K562 (cell line): ENCODE measurements at regions not wholly inside any gene's neighbourhood (a gene's known extent, or its start where the extent isn't known, plus 50 kb on each side); places are given as distances from the start of the nearest gene placed in this dataset.

Source experiments
- ARID4B ChIP-seq: sonication (generic); formaldehyde crosslinking; IDR thresholded peaks from 2 replicates; pipeline ENCODE4 v1.8.0; 2022; ENCODE audit warnings: mild to moderate bottlenecking, missing genetic modification reagents
- BRCA1 ChIP-seq, 2 experiments: fragments of 450-650 bp in 1 of 2; sonication (generic) in 1 of 2; formaldehyde crosslinking in 1 of 2; IDR thresholded peaks; 2 replicates each; pipeline versions ENCODE4 v1.5.0 to v1.6.1; 2017 to 2020; ENCODE audit warnings: mild to moderate bottlenecking in 1 of 2, missing genetic modification reagents in 1 of 2
- FOXP4 ChIP-seq: sonication (generic); formaldehyde crosslinking; IDR thresholded peaks from 2 replicates; pipeline ENCODE4 v1.8.0; 2022; ENCODE audit warnings: mild to moderate bottlenecking, missing genetic modification reagents, borderline replicate concordance
- GATAD2B ChIP-seq: fragments of 450-650 bp; IDR thresholded peaks from 2 replicates; pipeline ENCODE4 v1.6.1; 2017; ENCODE audit warnings: mild to moderate bottlenecking, borderline replicate concordance
- HES1 ChIP-seq: fragments of 450-650 bp; IDR thresholded peaks from 2 replicates; pipeline ENCODE4 v1.6.1; 2016; ENCODE audit warnings: low read depth, mild to moderate bottlenecking, moderate library complexity
- IRF2 ChIP-seq: sonication (generic); formaldehyde crosslinking; IDR thresholded peaks from 2 replicates; pipeline ENCODE4 v1.8.1; 2022; ENCODE audit warnings: mild to moderate bottlenecking, missing genetic modification reagents
- KLF13 ChIP-seq: fragments of 450-650 bp; IDR thresholded peaks from 2 replicates; pipeline ENCODE4 v1.6.1; 2016; ENCODE audit warnings: missing genetic modification characterization, low read depth, mild to moderate bottlenecking, missing compliant biosample characterization, moderate library complexity, borderline replicate concordance
- KLF6 ChIP-seq: fragments of 250-450 bp; sonication (Bioruptor Pico); IDR thresholded peaks from 2 replicates; pipeline ENCODE4 v1.4.0; 2020; ENCODE audit warnings: mild to moderate bottlenecking, moderate library complexity, borderline replicate concordance
- POLR2AphosphoS5 ChIP-seq: IDR thresholded peaks from 2 replicates; pipeline ENCODE4 v1.6.1; 2011; ENCODE audit warnings: mild to moderate bottlenecking, low read depth, low read length, moderate library complexity; ENCODE audit not compliant: control insufficient read depth, insufficient read depth
- RFX5 ChIP-seq: IDR thresholded peaks from 2 replicates; pipeline ENCODE4 v1.6.1; 2011; ENCODE audit warnings: low read depth, mild to moderate bottlenecking, improper control_type of control experiment, low read length
- SRSF1 ChIP-seq: fragments of 200-400 bp; formaldehyde crosslinking; IDR thresholded peaks from 2 replicates; pipeline ENCODE4 v1.6.1; 2017; ENCODE audit warnings: mild to moderate bottlenecking, low read depth, low read length, moderate library complexity
- SRSF3 ChIP-seq: fragments of 200-400 bp; formaldehyde crosslinking; IDR thresholded peaks from 2 replicates; pipeline ENCODE4 v1.6.1; 2016; ENCODE audit warnings: mild to moderate bottlenecking, low read length, moderate library complexity; ENCODE audit not compliant: insufficient read depth
- ZNF398 ChIP-seq: fragments of 250-450 bp; sonication (Bioruptor Pico); IDR thresholded peaks from 2 replicates; pipeline ENCODE4 v1.8.0; 2021; ENCODE audit warnings: moderate library complexity, mild to moderate bottlenecking, inconsistent platforms
- ZNF655 ChIP-seq: fragments of 250-450 bp; sonication (Bioruptor Pico); IDR thresholded peaks from 2 replicates; pipeline ENCODE4 v1.5.0; 2021
- ZNF699 ChIP-seq: fragments of 250-450 bp; sonication (Bioruptor Pico); IDR thresholded peaks from 2 replicates; pipeline ENCODE4 v1.8.0; 2021; ENCODE audit warnings: mild to moderate bottlenecking, moderate library complexity; ENCODE audit not compliant: insufficient replicate concordance

- no peak for TF ChIP-seq FOXP4 (CRISPR knock-in tag)
- TF ChIP-seq SRSF3, result no peak
- no peak for TF ChIP-seq HES1
- TF ChIP-seq IRF2 (CRISPR knock-in tag), result no peak
- peak; percentile 66; the same call in 1 of the 2 replicates for TF ChIP-seq POLR2AphosphoS5
- no peak for TF ChIP-seq ZNF398 (CRISPR knock-in tag)
- no peak for TF ChIP-seq ZNF655 (CRISPR knock-in tag)
- TF ChIP-seq KLF6 (CRISPR knock-in tag), result no peak
- TF ChIP-seq BRCA1 (IDR thresholded peaks at IDR 0.05), result no peak
- 0 out of 2 replicates have a peak, but pooled peaks have one; percentile 72 for TF ChIP-seq BRCA1 (CRISPR knock-in tag; IDR thresholded peaks at IDR 0.05)
- no peak for TF ChIP-seq KLF13 (tag)
- TF ChIP-seq ZNF699 (CRISPR knock-in tag), result no peak
- peak; percentile 55; the same call in 1 of the 2 replicates for TF ChIP-seq SRSF1
- TF ChIP-seq RFX5, result no peak
- TF ChIP-seq ARID4B (CRISPR knock-in tag), result peak; percentile 89
- peak; percentile 88; the same call in 1 of the 2 replicates for TF ChIP-seq GATAD2B
These were observed 53.7 kb upstream of the PTPDC1 start (continued) for GRCh38 chr9:94030318-94031179.
